ENCODE measurements at regions not wholly inside any gene's neighbourhood (a gene's known extent, or its start where the extent isn't known, plus 50 kb on each side); places are given as distances from the start of the nearest gene placed in this dataset.
A peak's percentile ranks its signal among the peaks of the same experiment; 100 is the strongest.

DNA sequence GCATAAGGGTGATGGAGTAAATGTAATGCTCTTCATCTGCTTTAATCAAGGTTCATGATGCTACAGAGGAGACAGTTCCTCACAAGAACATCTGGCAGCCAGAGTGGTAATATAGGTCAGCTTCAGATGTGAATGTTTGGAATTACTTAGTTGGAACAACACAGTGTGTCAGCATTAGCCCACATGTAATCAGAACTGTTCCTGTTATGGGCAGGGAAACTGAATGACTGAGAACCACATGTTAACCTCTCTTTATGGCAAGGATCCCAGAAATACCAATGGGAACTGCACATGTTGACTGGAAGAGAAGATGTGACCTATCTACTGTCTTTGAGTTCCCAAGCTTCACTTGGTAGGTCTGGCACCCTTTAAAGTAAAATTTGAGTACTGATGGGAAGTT lies 390.1 kb upstream of the PDE3A start:
- no peak overlapping the region for H3K4me3 ChIP-seq (ENCODE audit: control insufficient read depth, low read depth, low read length)
- peak; percentile 100 for DNase-seq (ENCODE audit: low read depth)
- TF ChIP-seq, protein P1, sequence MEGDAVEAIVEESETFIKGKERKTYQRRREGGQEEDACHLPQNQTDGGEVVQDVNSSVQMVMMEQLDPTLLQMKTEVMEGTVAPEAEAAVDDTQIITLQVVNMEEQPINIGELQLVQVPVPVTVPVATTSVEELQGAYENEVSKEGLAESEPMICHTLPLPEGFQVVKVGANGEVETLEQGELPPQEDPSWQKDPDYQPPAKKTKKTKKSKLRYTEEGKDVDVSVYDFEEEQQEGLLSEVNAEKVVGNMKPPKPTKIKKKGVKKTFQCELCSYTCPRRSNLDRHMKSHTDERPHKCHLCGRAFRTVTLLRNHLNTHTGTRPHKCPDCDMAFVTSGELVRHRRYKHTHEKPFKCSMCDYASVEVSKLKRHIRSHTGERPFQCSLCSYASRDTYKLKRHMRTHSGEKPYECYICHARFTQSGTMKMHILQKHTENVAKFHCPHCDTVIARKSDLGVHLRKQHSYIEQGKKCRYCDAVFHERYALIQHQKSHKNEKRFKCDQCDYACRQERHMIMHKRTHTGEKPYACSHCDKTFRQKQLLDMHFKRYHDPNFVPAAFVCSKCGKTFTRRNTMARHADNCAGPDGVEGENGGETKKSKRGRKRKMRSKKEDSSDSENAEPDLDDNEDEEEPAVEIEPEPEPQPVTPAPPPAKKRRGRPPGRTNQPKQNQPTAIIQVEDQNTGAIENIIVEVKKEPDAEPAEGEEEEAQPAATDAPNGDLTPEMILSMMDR (conservative IDR thresholded peaks at IDR 0.05; ENCODE audit: control insufficient read depth, insufficient read depth, low read depth, low read length): no peak

DNA sequence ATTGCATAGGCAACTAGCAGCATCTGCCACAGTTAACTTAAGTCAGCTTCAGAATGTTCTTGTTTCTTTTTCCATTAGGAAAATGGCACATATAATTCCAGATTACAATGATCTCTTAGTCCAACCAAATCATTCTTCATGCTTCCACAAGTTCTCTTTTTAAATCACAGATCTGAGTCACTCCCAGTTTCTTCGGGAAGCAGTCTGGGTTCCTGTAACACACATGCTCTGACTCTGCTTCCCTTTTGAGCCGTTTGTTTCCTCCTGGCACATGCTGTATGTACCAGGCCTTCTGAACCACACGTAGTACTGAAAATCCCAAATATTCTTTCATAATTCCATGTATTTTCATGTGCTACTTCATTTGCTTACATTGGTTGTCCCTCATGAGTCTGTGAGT lies 388.8 kb upstream of the PDE3A start:
- no peak overlapping the region for H3K4me3 ChIP-seq (ENCODE audit: control insufficient read depth, low read depth, low read length)
- TF ChIP-seq, protein P1 (conservative IDR thresholded peaks at IDR 0.05; ENCODE audit: control insufficient read depth, insufficient read depth, low read depth, low read length): no peak
- DNase-seq (ENCODE audit: low read depth): peak; percentile 31

DNA sequence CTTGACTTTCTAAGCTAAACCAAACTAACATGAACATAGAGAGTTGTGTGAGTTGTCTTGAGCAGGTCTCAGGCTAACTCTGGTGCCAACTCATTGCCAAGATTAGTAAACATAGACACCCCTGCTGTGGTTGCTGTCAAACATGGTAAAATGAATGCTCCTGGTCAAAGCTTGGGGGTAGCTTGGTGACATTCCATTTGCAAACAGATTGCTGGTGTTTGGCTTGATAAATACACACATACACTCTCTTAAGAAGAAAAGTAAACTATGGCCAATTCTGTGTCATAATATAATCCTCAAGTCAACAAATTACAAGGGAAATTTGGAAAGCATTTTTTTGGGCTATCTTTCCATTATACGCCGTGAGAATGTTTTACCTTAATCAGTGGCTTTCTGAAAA lies 386.4 kb upstream of the PDE3A start:
- no peak overlapping the region for H3K4me3 ChIP-seq (ENCODE audit: control insufficient read depth, low read depth, low read length)
- DNase-seq (ENCODE audit: low read depth): no peak
- TF ChIP-seq, protein P1 (conservative IDR thresholded peaks at IDR 0.05; ENCODE audit: control insufficient read depth, insufficient read depth, low read depth, low read length): no peak

DNA sequence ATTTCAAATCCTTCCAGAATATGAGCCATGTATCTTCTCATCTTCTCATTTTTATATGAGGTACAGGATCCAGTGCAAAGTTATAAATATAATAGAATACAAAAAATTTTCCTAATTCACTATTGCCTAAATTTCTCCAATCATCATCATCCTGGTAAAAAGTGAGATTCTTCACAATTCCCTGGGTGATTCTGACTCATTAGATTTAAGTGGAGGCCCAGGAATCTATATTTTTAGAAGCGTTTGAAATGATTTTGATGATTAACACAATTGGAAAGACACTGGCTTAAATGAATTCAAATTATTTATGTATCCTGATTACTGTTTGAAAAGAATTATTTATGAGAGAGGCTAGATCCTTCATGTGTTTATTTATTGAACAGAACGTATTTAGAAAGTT lies 380.3 kb upstream of the PDE3A start:
- no peak overlapping the region for H3K4me3 ChIP-seq (ENCODE audit: control insufficient read depth, low read depth, low read length)
- peak; percentile 58 for DNase-seq (ENCODE audit: low read depth)
- TF ChIP-seq, protein P1 (conservative IDR thresholded peaks at IDR 0.05; ENCODE audit: control insufficient read depth, insufficient read depth, low read depth, low read length): no peak

DNA sequence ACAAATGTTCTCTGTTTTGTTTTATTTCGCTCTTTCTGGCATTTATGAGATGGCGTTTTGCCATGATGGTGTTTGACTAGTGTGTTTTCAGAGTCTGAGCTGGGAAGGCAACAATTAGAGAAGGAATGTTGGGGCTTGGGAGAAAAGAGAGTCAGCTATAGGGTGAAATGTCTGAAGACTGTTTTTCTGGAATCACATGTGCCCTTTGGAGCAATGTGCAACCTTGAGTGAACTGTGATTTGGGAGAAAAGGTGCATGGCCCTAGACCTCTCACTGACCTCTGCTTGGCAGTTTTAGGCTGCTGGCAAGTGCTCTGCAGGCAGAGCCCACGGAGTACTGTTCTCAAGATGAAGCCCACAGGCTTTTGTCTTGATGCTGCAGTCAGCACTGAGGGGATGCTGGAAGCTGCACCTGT lies 379.9 kb upstream of the PDE3A start:
- H3K4me3 ChIP-seq (ENCODE audit: control insufficient read depth, low read depth, low read length): no peak overlapping the region
- TF ChIP-seq, protein P1 (conservative IDR thresholded peaks at IDR 0.05; ENCODE audit: control insufficient read depth, insufficient read depth, low read depth, low read length): no peak
- DNase-seq (ENCODE audit: low read depth): peak; percentile 51

DNA sequence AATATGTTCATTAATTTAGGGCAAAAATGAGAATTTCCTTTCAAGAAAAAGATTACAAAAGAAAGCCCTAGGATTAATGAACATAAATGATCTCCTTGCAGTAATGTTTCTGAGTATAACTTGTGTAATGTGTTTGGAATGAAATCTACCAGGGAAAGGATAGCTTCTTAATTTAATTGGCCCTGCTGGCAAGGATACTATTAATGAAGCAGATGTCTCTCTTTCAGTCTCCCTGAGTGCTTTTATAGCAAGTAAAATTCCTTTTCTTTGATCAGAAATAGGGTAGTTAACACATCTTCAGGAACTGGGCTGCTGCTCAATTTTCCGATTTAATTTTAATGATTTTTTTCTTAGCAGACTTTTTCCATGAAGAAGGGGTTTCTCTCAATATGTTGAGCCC lies 379.4 kb upstream of the PDE3A start:
- TF ChIP-seq, protein P1 (conservative IDR thresholded peaks at IDR 0.05; ENCODE audit: control insufficient read depth, insufficient read depth, low read depth, low read length): no peak
- H3K4me3 ChIP-seq (ENCODE audit: control insufficient read depth, low read depth, low read length): no peak overlapping the region
- no peak for DNase-seq (ENCODE audit: low read depth)

DNA sequence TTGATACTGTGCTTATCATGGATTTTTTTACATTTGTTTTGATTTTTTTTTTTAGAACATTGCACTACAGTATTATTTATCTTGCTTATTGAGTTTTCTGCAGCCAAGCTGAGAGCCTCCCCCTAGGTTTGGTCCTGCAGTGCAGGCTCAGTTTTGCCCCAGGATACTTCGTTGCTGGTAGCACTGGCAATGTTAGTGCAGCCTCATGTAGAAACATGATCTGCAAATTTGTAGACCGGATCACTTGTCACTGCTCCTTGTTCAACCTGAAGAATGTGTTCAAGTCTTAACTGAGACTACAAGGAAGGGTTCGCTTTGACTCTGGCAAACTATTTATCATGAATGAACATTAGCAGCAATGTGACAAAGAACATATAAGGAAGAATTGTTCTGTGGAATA lies 377.2 kb upstream of the PDE3A start:
- no peak overlapping the region for H3K4me3 ChIP-seq (ENCODE audit: control insufficient read depth, low read depth, low read length)
- TF ChIP-seq, protein P1 (conservative IDR thresholded peaks at IDR 0.05; ENCODE audit: control insufficient read depth, insufficient read depth, low read depth, low read length): no peak
- DNase-seq (ENCODE audit: low read depth): no peak
